PFSK-1 (cell line): ENCODE measurements at regions not wholly inside any gene's neighbourhood (a gene's known extent, or its start where the extent isn't known, plus 50 kb on each side); places are given as distances from the start of the nearest gene placed in this dataset.

Experiments used
- POLR2AphosphoS5 ChIP-seq: IDR thresholded peaks from 2 replicates; pipeline ENCODE4 v1.6.1; 2012; ENCODE audit warnings: low read depth, mild to moderate bottlenecking, control low read depth, low read length, moderate library complexity
- SIN3A ChIP-seq: IDR thresholded peaks from 2 replicates; pipeline ENCODE4 v1.6.1; 2012; ENCODE audit warnings: mild to moderate bottlenecking, low read length, moderate library complexity, borderline replicate concordance; ENCODE audit not compliant: insufficient read depth

GRCh38 chr6:141877275-141877983 lies 255.3 kb upstream of the GJE1 start:
- TF ChIP-seq SIN3A (no peak), POLR2AphosphoS5 (no peak)
